Pancreas (tissue), 10 donors: ENCODE measurements at regions not wholly inside any gene's neighbourhood (a gene's known extent, or its start where the extent isn't known, plus 50 kb on each side); places are given as distances from the start of the nearest gene placed in this dataset.

ENCODE experiments used
- ATAC-seq, 4 donors: fragments of 200-7000 bp; cut with Tn5 transposase; one replicate each; pipeline versions ENCODE4 v1.8.0 to v1.9.1; 2020; ENCODE audit warnings: mild to moderate bottlenecking in 4 of 4, moderate library complexity in 4 of 4
- DNase-seq, 6 donors: peaks; one replicate each; pipeline ENCODE4 v3.0.0-alpha.2; 2020
- FAIRE-seq: peaks from 2 replicates; lab custom pipeline; 2012; peaks lifted over from hg19 to GRCh38; lab: Jason Lieb, UNC
- H3K27ac ChIP-seq, 4 donors: fragments of 200-600 bp; sonication (generic); 1 replicate in 3 of 4; 2 replicates in 1 of 4; pipeline versions ENCODE4 v1.5.0 to v1.8.0; 2020
- H3K27me3 ChIP-seq, 4 donors: fragments of 200-600 bp; one replicate each; pipeline ENCODE4 v1.8.0; 2021
- H3K36me3 ChIP-seq, 3 donors: fragments of 200-600 bp; sonication (generic) in 1 of 3; one replicate each; pipeline versions ENCODE4 v1.5.0 to v1.8.0; 2020 to 2021
- H3K4me1 ChIP-seq, 3 donors: fragments of 200-600 bp; one replicate each; pipeline ENCODE4 v1.8.0; 2021
- H3K4me3 ChIP-seq, 4 donors: fragments of 200-600 bp; sonication (generic) in 2 of 4; one replicate each; pipeline versions ENCODE4 v1.5.0 to v1.8.0; 2020 to 2021
- H3K9me3 ChIP-seq, 4 donors: fragments of 200-600 bp; one replicate each; pipeline ENCODE4 v1.8.0; 2021
- WGBS, 2 donors: extraction: QIAGEN DNeasy Blood & Tissue Kit; methylation state at CpG; one replicate each; pipeline ENCODE4 v1.1.7; 2013; 5-methylcytosine and 5-hydroxymethylcytosine counted together
- intact Hi-C, 3 donors: fragments of 100-400 bp; cut with DNase I; formaldehyde crosslinking; loops; one replicate each; pipeline versions ENCODE4 v1.11.1 to v1.14.2; 2022
- TF ChIP-seq, protein P1 (sequence below), 4 donors: fragments of 200-600 bp; sonication (generic) in 3 of 4; IDR thresholded peaks; one replicate each; pipeline versions ENCODE4 v1.5.0 to v1.8.0; 2021; ENCODE audit warnings: antibody characterized with exemption in 4 of 4
- donor health status: healthy with polysubstance abuse.
- donor health status: DM: no; HTN: no; CAD: no; lungs with moderate emphysema.
- donor health status: DM: no; HTN: no; CAD: no.
- donor health status: control.
- donor health status: control.
- donor health status: Bipolar disorder and iron deficiency.
- donor health status: DM: yes; HTN: yes; CAD: no.
- donor health status: DM: no; HTN: no; CAD: no.
- donor health status: DM: no; HTN: no; CAD: no.
- donor health status: DM: yes; HTN: yes; CAD: no.

DNA sequence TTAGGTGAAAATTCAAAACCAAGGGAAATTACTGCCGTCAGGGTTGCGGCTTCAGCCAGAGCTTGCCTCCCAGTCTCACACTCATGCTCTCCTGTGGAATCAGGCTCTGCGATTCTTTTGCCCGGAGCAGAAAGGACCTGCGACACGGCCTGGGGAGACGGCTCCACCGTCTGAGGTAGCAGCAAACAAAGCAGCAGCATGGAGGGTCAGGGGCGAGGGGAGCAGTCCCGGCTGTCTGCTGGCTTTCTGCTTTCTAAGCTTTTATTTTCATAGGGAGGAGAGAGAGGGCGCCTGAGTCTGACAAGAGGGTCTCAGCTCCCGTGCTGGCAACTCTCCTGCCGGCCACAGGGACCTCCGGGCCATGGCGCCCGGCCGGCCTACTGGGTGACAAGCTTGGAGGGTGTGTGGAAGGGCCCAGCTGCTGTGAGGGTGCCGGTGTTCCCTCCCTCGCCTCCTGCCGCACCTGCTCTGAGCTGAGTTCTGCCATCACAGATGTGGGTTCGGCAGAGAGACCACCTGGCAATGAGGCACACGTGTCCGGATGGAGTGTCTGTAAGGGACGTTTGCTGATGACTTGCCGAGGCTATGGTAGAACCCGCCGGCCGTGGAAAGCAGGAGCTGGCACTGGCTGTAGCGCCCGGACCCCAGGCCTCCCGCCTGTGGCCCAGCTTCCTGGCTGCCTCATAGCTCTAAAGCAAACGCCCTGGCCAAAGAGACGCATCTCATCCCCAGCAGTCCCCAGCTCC, 66.2 kb upstream of the CTDP1 start:
- FAIRE-seq (no peak), DNase-seq (peak in 2 of 6 donors; percentile 36 to 49), ATAC-seq (no peak)
- no peaks in the 10 kb centered on the region for H3K9me3 ChIP-seq
- no peak overlapping the region for H3K4me3 ChIP-seq
- TF ChIP-seq, protein P1, sequence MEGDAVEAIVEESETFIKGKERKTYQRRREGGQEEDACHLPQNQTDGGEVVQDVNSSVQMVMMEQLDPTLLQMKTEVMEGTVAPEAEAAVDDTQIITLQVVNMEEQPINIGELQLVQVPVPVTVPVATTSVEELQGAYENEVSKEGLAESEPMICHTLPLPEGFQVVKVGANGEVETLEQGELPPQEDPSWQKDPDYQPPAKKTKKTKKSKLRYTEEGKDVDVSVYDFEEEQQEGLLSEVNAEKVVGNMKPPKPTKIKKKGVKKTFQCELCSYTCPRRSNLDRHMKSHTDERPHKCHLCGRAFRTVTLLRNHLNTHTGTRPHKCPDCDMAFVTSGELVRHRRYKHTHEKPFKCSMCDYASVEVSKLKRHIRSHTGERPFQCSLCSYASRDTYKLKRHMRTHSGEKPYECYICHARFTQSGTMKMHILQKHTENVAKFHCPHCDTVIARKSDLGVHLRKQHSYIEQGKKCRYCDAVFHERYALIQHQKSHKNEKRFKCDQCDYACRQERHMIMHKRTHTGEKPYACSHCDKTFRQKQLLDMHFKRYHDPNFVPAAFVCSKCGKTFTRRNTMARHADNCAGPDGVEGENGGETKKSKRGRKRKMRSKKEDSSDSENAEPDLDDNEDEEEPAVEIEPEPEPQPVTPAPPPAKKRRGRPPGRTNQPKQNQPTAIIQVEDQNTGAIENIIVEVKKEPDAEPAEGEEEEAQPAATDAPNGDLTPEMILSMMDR (IDR thresholded peaks at IDR 0.05): no peak
- 59 to 74% methylated on average over 33 of the region's 33 CpGs for WGBS, 2 donors
- H3K27me3 ChIP-seq: peaks cover 0 to 5% (median 0%) of the 10 kb centered on the region in 4 donors
- H3K4me1 ChIP-seq: no peaks in the 10 kb centered on the region
- intact Hi-C loops: no loop called here
- H3K36me3 ChIP-seq: no peaks in the 10 kb centered on the region
- H3K27ac ChIP-seq: no peak overlapping the region

DNA sequence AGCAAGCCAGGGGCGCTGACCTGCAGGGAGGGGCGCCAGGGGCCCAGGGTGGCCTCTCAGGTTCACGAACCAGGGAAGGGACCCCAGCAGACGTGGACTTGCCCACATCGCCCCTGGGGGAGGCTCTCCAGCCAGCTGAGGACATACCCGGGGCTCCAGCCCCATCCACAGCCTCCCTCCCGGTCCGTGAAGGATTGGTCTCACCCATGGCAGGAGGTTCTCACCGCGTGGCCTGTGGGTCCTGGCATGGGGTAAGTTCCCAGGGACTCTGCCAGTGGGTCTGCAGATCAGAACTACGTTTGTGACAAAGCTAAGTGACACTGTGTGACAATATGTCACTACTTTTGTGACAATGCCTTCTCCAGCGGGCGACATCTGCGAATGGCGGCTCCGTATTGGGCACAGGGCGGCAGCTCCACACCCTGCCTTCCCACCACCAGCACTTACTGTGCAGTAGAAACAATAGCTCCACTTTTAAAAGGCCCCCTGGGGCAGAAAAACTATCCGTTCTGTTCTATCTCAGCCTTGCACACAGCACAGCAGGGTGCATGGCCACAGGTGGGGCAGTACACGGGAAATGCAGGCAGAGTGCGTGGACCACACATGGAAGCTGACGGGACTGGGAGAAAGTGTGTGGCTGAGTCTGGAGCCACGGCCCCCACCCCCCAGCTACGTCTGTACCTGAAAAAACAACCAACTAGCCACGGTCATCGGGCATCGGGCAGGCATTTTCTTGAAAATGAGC, 65.2 kb upstream of the CTDP1 start:
- intact Hi-C loops: no loop called here
- Histone ChIP-seq H3K4me3 (no peak overlapping the region), H3K27ac (no peak overlapping the region), H3K9me3 (no peaks in the 10 kb centered on the region), H3K27me3 (peaks cover 0 to 5% (median 0%) of the 10 kb centered on the region in 4 donors), H3K4me1 (no peaks in the 10 kb centered on the region), H3K36me3 (no peaks in the 10 kb centered on the region)
- TF ChIP-seq, protein P1 (IDR thresholded peaks at IDR 0.05): no peak
- no peak for ATAC-seq
- FAIRE-seq: no peak
- DNase-seq: peak in 2 of 6 donors; percentile 42 to 51
- 70 to 71% methylated on average over 26 of the region's 26 CpGs for WGBS, 2 donors

- FAIRE-seq (no peak), DNase-seq (peak in 1 of 6 donors; percentile 24), ATAC-seq (no peak)
- intact Hi-C loops: no loop called here
- Histone ChIP-seq H3K9me3 (no peaks in the 10 kb centered on the region), H3K27me3 (peaks cover 0 to 5% (median 0%) of the 10 kb centered on the region in 4 donors), H3K4me3 (no peak overlapping the region), H3K36me3 (no peaks in the 10 kb centered on the region), H3K4me1 (no peaks in the 10 kb centered on the region), H3K27ac (no peak overlapping the region)
- WGBS, 2 donors: 74 to 85% methylated on average over 18 of the region's 18 CpGs
- TF ChIP-seq, protein P1 (IDR thresholded peaks at IDR 0.05): no peak
Measured at GRCh38 chr18:79615091-79615490, 64.5 kb upstream of the CTDP1 start.

DNA sequence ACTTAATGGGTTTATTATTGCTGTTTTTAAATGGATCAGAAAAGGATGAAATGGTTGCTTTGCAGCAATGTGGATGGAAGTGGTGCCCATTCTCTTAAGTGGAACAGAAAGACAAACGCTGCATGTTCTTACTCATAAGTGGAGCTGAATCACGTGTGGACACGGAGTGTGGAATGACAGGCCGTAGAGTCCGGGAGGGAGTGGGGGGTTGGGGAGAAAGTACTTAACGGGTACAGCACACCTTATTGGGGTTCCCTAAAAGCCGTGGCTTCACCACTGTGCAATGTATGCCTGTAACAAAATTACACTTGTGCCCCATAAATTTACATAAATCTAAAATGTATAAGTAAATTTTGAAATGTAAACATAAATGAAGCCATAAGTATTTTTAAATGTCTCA, 64.0 kb upstream of the CTDP1 start:
- H3K9me3 ChIP-seq: no peaks in the 10 kb centered on the region
- DNase-seq: peak in 1 of 6 donors; percentile 17
- intact Hi-C loops: no loop called here
- WGBS, 2 donors: 62 to 76% methylated on average over 7 of the region's 7 CpGs
- no peaks in the 10 kb centered on the region for H3K4me1 ChIP-seq
- ATAC-seq: no peak
- TF ChIP-seq, protein P1 (IDR thresholded peaks at IDR 0.05): no peak
- H3K27me3 ChIP-seq: peaks cover 0 to 5% (median 0%) of the 10 kb centered on the region in 4 donors
- H3K36me3 ChIP-seq: no peaks in the 10 kb centered on the region
- FAIRE-seq: no peak
- no peak overlapping the region for H3K4me3 ChIP-seq
- H3K27ac ChIP-seq: no peak overlapping the region
